GM13976 (cell line): ENCODE measurements at regions not wholly inside any gene's neighbourhood (a gene's known extent, or its start where the extent isn't known, plus 50 kb on each side); places are given as distances from the start of the nearest gene placed in this dataset.
"Not testable (repeated sequence)": the region's sequence is repeated elsewhere in the genome, so short reads cannot be mapped to it uniquely, and the experiment has no call there.

Experiments
- DNase-seq: peaks from one replicate; pipeline ENCODE4 v3.0.0; 2012; ENCODE audit warnings: low spot score
- CTCF ChIP-seq: IDR thresholded peaks from 2 replicates; pipeline ENCODE4 v1.5.1; 2012; ENCODE audit warnings: borderline replicate concordance, mild to moderate bottlenecking; ENCODE audit not compliant: insufficient read depth; ENCODE audit errors: extremely low read depth, missing control alignments, control extremely low read depth
- in situ Hi-C: fragments of 300-500 bp; cut with MboI; formaldehyde crosslinking; loops from one replicate; pipeline ENCODE4 v1.12.0; 2022; ENCODE audit warnings: low sequenced_read_pairs, mixed read lengths, inconsistent platforms; ENCODE audit not compliant: unreplicated experiment

GRCh38 chr12:115297445-115297844 lies 613.5 kb upstream of the TBX3 start:
- no peak for DNase-seq
- in situ Hi-C loops = no loop called here
- TF ChIP-seq CTCF = no peak

GRCh38 chr12:115296613-115297198 lies 612.7 kb upstream of the TBX3 start:
- no peak for TF ChIP-seq CTCF
- DNase-seq = no peak
- in situ Hi-C loops = no loop called here

- DNase-seq = no peak
- in situ Hi-C loops = no loop called here
- TF ChIP-seq CTCF = no peak
These were observed 611.9 kb upstream of the TBX3 start for GRCh38 chr12:115295886-115296285.

- TF ChIP-seq CTCF = no peak
- no peak for DNase-seq
- in situ Hi-C loops = no loop called here
These were observed 610.6 kb upstream of the TBX3 start for GRCh38 chr12:115294453-115295133.

- in situ Hi-C loops, DNase-seq: not testable (repeated sequence)
These were observed 601.5 kb upstream of the TBX3 start for GRCh38 chr12:115285429-115285828.

- no peak for TF ChIP-seq CTCF
- in situ Hi-C loops = no loop called here
- DNase-seq = no peak
These were observed 589.5 kb upstream of the TBX3 start for GRCh38 chr12:115273456-115273855.

GRCh38 chr12:115268451-115268850 lies 584.5 kb upstream of the TBX3 start:
- TF ChIP-seq CTCF = no peak
- in situ Hi-C loops = no loop called here
- DNase-seq = no peak
